A549 (cell line): ENCODE measurements at regions not wholly inside any gene's neighbourhood (a gene's known extent, or its start where the extent isn't known, plus 50 kb on each side); places are given as distances from the start of the nearest gene placed in this dataset.
"Not testable (repeated sequence)": the region's sequence is repeated elsewhere in the genome, so short reads cannot be mapped to it uniquely, and the experiment has no call there.

ENCODE experiments used
- ATAC-seq, 2 experiments: fragments of 200-7000 bp in 1 of 2; fragments of >200 bp in 1 of 2; cut with Nextera tagmentation in 1 of 2; cut with Tn5 transposase in 1 of 2; 3 replicates each; pipeline versions ENCODE4 v1.8.0 to v1.9.1; 2018 to 2020; ENCODE audit warnings: mild to moderate bottlenecking in 1 of 2, moderate library complexity in 1 of 2
- CTCF ChIA-PET: fragments of 300-600 bp; sonication (Branson Sonifier 250); formaldehyde crosslinking; extraction: SDS; loops from one replicate; lab custom pipeline; 2021; ENCODE audit warnings: antibody characterized with exemption, inconsistent platforms; lab: Yijun Ruan, JAX
- POLR2A ChIA-PET: fragments of 350-600 bp; formaldehyde crosslinking; extraction: SDS; loops from one replicate; lab custom pipeline; 2021; ENCODE audit warnings: antibody characterized with exemption, inconsistent platforms; lab: Yijun Ruan, JAX
- DNase-seq, 2 experiments: peaks; one replicate each; pipeline versions ENCODE4 v3.0.0 to v3.0.0-alpha.2; 2011 to 2016; ENCODE audit warnings: low read depth in 1 of 2, low spot score in 1 of 2
- FAIRE-seq: peaks from 2 replicates; lab custom pipeline; 2011; peaks lifted over from hg19 to GRCh38; lab: Jason Lieb, UNC
- H3K27ac ChIP-seq, 2 experiments: fragments of >200 bp; sonication (Bioruptor Twin); formaldehyde crosslinking; 3 replicates each; pipeline ENCODE4 v1.5.1; 2016 to 2017
- H3K4me1 ChIP-seq: fragments of >200 bp; sonication (Bioruptor Twin); formaldehyde crosslinking; 3 replicates; pipeline ENCODE4 v1.6.1; 2016
- H3K4me2 ChIP-seq: fragments of >200 bp; sonication (Bioruptor Twin); formaldehyde crosslinking; 3 replicates; pipeline ENCODE4 v1.6.1; 2016
- H3K4me3 ChIP-seq: fragments of >200 bp; sonication (Bioruptor Twin); formaldehyde crosslinking; 3 replicates; pipeline ENCODE4 v1.5.1; 2016
- H3K9me3 ChIP-seq: fragments of >200 bp; sonication (Bioruptor Twin); formaldehyde crosslinking; 3 replicates; pipeline ENCODE4 v1.6.1; 2016
- BCL3 ChIP-seq: fragments of >200 bp; sonication (Bioruptor Twin); formaldehyde crosslinking; IDR thresholded peaks from 3 replicates; pipeline ENCODE4 v1.6.1; 2016
- CBX2 ChIP-seq: fragments of 200-600 bp; sonication (generic); IDR thresholded peaks from 2 replicates; pipeline ENCODE4 v1.6.1; 2016; ENCODE audit warnings: low read depth, mild to moderate bottlenecking, borderline replicate concordance
- CHD2 ChIP-seq: fragments of 150-350 bp; IDR thresholded peaks from 2 replicates; pipeline ENCODE4 v1.6.1; 2014; ENCODE audit warnings: low read length; ENCODE audit not compliant: partially characterized antibody
- EP300 ChIP-seq, 2 experiments: fragments of >200 bp; sonication (Bioruptor Twin); formaldehyde crosslinking; IDR thresholded peaks; 2 replicates in 1 of 2; 3 replicates in 1 of 2; pipeline ENCODE4 v1.6.1; 2016 to 2017
- ESRRA ChIP-seq: fragments of 150-350 bp; IDR thresholded peaks from 2 replicates; pipeline ENCODE4 v1.6.1; 2014; ENCODE audit warnings: mild to moderate bottlenecking, low read length, borderline replicate concordance
- FOSL2 ChIP-seq, 2 experiments: fragments of 450-650 bp in 1 of 2; fragments of >200 bp in 1 of 2; sonication (Bioruptor Twin) in 1 of 2; formaldehyde crosslinking; IDR thresholded peaks; 2 replicates each; pipeline versions ENCODE4 v1.5.0 to v1.6.1; 2016 to 2020; ENCODE audit warnings: mild to moderate bottlenecking in 1 of 2, moderate library complexity in 1 of 2
- GATA3 ChIP-seq: IDR thresholded peaks from 2 replicates; pipeline ENCODE4 v1.6.1; 2012; ENCODE audit warnings: borderline replicate concordance
- HDAC2 ChIP-seq: fragments of 200-600 bp; sonication (generic); IDR thresholded peaks from 2 replicates; pipeline ENCODE4 v1.6.1; 2016
- JUN ChIP-seq, 2 experiments: fragments of >200 bp; sonication (Bioruptor Twin); formaldehyde crosslinking; IDR thresholded peaks; 2 replicates in 1 of 2; 3 replicates in 1 of 2; pipeline ENCODE4 v1.6.1; 2016 to 2017
- KDM5A ChIP-seq: fragments of 200-600 bp; sonication (generic); IDR thresholded peaks from 2 replicates; pipeline ENCODE4 v1.6.1; 2016; ENCODE audit warnings: antibody characterized with exemption, mild to moderate bottlenecking
- MAZ ChIP-seq: fragments of 150-350 bp; IDR thresholded peaks from 2 replicates; pipeline ENCODE4 v1.6.1; 2014; ENCODE audit warnings: antibody characterized with exemption, low read depth, low read length, borderline replicate concordance
- POLR2A ChIP-seq: IDR thresholded peaks from 2 replicates; pipeline ENCODE4 v1.6.1; 2012; ENCODE audit warnings: mild to moderate bottlenecking, low read length
- RARB ChIP-seq: fragments of 250-450 bp; sonication (Bioruptor Pico); IDR thresholded peaks from 2 replicates; pipeline ENCODE4 v1.8.0; 2021; ENCODE audit warnings: mild to moderate bottlenecking, moderate library complexity
- RCOR1 ChIP-seq: fragments of 150-350 bp; IDR thresholded peaks from 2 replicates; pipeline ENCODE4 v1.6.1; 2014; ENCODE audit warnings: antibody characterized with exemption, low read length, low read depth
- RNF2 ChIP-seq: fragments of 200-600 bp; sonication (generic); IDR thresholded peaks from 2 replicates; pipeline ENCODE4 v1.6.1; 2016; ENCODE audit warnings: low read depth, mild to moderate bottlenecking, antibody characterized with exemption, moderate library complexity, borderline replicate concordance
- TFCP2L1 ChIP-seq: fragments of 250-450 bp; sonication (Bioruptor Pico); IDR thresholded peaks from 2 replicates; pipeline ENCODE4 v1.5.0; 2021; ENCODE audit warnings: mild to moderate bottlenecking
- ZNF302 ChIP-seq: fragments of 250-450 bp; sonication (Bioruptor Pico); IDR thresholded peaks from 2 replicates; pipeline ENCODE4 v1.9.0; 2021; ENCODE audit warnings: inconsistent platforms, mild to moderate bottlenecking, moderate library complexity
- WGBS: methylation state at CpG from one replicate; pipeline ENCODE4 v1.1.6; 2017; ENCODE audit errors: missing lambda C conversion rate; 5-methylcytosine and 5-hydroxymethylcytosine counted together
- TF ChIP-seq, protein P1 (sequence below): IDR thresholded peaks from 2 replicates; pipeline ENCODE4 v1.6.1; 2012
- TF ChIP-seq, protein P2 (sequence below): fragments of 250-450 bp; sonication (Bioruptor Pico); IDR thresholded peaks from 2 replicates; pipeline ENCODE4 v1.5.0; 2021; ENCODE audit warnings: mild to moderate bottlenecking, moderate library complexity, borderline replicate concordance
- TF ChIP-seq, protein P3 (sequence below): fragments of 450-650 bp; IDR thresholded peaks from 2 replicates; pipeline ENCODE4 v1.6.1; 2014; ENCODE audit warnings: antibody characterized with exemption
- TF ChIP-seq, protein P4 (sequence below): fragments of >200 bp; sonication (Bioruptor Twin); formaldehyde crosslinking; IDR thresholded peaks from 2 replicates; pipeline ENCODE4 v1.6.1; 2016
- TF ChIP-seq, protein P5 (sequence below): fragments of 200-600 bp; sonication (generic); IDR thresholded peaks from 2 replicates; pipeline ENCODE4 v1.6.1; 2016; ENCODE audit warnings: antibody characterized with exemption, mild to moderate bottlenecking, moderate library complexity

DNA sequence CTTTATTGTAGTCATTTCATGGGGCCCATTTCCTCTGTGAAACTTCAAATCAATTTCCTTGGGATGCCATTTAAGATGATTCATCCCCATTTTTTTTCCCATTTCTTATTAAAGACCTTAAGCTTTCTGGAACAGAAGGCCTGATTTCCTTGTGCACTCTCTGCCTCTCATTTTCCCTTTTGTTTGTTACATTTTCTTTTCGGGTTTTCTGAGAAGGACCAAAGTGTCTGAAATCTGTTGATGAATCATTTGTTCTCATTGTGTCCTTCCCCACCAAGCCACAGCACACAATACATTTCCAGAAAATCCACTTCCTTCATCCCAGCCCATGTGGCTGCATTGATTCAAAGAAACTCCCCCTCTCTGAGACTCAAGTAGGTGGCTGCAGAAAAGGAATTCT is 372.4 kb downstream of the SFMBT2 start (continued):
- TF ChIP-seq, protein P1, sequence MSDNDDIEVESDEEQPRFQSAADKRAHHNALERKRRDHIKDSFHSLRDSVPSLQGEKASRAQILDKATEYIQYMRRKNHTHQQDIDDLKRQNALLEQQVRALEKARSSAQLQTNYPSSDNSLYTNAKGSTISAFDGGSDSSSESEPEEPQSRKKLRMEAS, result no peak
- TF ChIP-seq, protein P2, sequence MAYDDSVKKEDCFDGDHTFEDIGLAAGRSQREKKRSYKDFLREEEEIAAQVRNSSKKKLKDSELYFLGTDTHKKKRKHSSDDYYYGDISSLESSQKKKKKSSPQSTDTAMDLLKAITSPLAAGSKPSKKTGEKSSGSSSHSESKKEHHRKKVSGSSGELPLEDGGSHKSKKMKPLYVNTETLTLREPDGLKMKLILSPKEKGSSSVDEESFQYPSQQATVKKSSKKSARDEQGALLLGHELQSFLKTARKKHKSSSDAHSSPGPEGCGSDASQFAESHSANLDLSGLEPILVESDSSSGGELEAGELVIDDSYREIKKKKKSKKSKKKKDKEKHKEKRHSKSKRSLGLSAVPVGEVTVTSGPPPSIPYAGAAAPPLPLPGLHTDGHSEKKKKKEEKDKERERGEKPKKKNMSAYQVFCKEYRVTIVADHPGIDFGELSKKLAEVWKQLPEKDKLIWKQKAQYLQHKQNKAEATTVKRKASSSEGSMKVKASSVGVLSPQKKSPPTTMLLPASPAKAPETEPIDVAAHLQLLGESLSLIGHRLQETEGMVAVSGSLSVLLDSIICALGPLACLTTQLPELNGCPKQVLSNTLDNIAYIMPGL (CRISPR knock-in tag), result no peak
- no peak for TF ChIP-seq ESRRA
- no peak for TF ChIP-seq JUN (IDR thresholded peaks at IDR 0.05)
- no peak for TF ChIP-seq POLR2A

DNA sequence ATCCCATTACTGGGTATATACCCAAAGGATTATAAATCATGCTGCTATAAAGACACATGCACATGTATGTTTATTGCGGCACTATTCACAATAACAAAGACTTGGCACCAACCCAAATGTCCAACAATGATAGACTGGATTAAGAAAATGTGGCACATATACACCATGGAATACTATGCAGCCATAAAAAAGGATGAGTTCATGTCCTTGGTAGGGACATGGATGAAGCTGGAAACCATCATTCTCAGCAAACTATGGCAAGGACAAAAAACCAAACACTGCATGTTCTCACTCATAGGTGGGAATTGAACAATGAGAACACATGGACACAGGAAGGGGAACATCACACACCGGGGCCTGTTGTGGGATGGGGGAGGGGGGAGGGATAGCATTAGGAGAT is 373.4 kb downstream of the SFMBT2 start:
- POLR2A ChIA-PET, ATAC-seq: not testable (repeated sequence)

DNA sequence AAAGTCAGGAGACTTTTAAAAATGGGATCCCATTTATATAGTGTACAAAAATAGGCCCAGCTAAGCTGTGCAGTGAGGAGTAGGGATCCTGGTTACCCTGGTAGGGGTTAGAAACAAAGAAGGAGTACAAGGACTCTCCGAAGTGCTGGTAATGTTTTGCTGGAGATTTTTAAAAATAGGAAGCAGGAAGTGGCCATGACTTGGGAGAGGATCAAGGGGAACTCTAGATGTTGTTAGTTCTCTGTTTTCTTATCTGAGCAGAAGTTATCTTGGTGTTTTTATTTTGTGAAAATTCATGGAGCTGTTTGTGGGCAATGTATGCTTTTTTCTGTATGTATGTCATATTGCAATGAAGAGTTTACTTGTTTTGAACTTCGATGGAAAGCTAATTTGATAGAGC is 373.9 kb downstream of the SFMBT2 start:
- Histone ChIP-seq H3K4me1 (no peaks in the 10 kb centered on the region), H3K4me3 (no peak overlapping the region), H3K27ac (no peak overlapping the region), H3K9me3 (no peaks in the 10 kb centered on the region), H3K4me2 (no peak overlapping the region)
- ATAC-seq, result no peak
- ChIA-PET CTCF (interaction anchor here (0.6 to 1.4 kb wide), 3 partner anchors 11 to 832 kb away, joined by 3 to 4 read pairs (median 3); no protein-coding TSS in a partner anchor), POLR2A (no interaction called here)
- no peak for TF ChIP-seq GATA3
- TF ChIP-seq CBX2, result no peak
- no peak for TF ChIP-seq RCOR1
- TF ChIP-seq RNF2, result no peak
- TF ChIP-seq CHD2, result no peak
- no peak for TF ChIP-seq FOSL2 (IDR thresholded peaks at IDR 0.05)
- TF ChIP-seq FOSL2 (CRISPR knock-in tag; IDR thresholded peaks at IDR 0.05), result no peak
- TF ChIP-seq, protein P3, sequence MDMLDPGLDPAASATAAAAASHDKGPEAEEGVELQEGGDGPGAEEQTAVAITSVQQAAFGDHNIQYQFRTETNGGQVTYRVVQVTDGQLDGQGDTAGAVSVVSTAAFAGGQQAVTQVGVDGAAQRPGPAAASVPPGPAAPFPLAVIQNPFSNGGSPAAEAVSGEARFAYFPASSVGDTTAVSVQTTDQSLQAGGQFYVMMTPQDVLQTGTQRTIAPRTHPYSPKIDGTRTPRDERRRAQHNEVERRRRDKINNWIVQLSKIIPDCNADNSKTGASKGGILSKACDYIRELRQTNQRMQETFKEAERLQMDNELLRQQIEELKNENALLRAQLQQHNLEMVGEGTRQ, result no peak
- no peak for TF ChIP-seq KDM5A
- no peak for TF ChIP-seq TFCP2L1
- TF ChIP-seq, protein P4, sequence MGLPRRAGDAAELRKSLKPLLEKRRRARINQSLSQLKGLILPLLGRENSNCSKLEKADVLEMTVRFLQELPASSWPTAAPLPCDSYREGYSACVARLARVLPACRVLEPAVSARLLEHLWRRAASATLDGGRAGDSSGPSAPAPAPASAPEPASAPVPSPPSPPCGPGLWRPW, result no peak
- no peak for TF ChIP-seq ZNF302
- TF ChIP-seq POLR2A, result no peak
- TF ChIP-seq RARB (CRISPR knock-in tag), result no peak
- DNase-seq, result no peak
- WGBS, result 40% methylated on average over 2 of the region's 2 CpGs
- FAIRE-seq, result no peak

More for the DNA sequence above, 373.4 kb downstream of the SFMBT2 start:
- H3K27ac ChIP-seq, H3K4me3 ChIP-seq, H3K4me1 ChIP-seq, FAIRE-seq, DNase-seq, H3K4me2 ChIP-seq, H3K9me3 ChIP-seq: not testable (repeated sequence)
- CTCF ChIA-PET, result interaction anchor here (1.4 kb wide), 1 partner anchor 11 kb away, joined by 4 read pairs; no protein-coding TSS in a partner anchor
- 18% methylated on average over 1 of the region's 2 CpGs for WGBS

DNA sequence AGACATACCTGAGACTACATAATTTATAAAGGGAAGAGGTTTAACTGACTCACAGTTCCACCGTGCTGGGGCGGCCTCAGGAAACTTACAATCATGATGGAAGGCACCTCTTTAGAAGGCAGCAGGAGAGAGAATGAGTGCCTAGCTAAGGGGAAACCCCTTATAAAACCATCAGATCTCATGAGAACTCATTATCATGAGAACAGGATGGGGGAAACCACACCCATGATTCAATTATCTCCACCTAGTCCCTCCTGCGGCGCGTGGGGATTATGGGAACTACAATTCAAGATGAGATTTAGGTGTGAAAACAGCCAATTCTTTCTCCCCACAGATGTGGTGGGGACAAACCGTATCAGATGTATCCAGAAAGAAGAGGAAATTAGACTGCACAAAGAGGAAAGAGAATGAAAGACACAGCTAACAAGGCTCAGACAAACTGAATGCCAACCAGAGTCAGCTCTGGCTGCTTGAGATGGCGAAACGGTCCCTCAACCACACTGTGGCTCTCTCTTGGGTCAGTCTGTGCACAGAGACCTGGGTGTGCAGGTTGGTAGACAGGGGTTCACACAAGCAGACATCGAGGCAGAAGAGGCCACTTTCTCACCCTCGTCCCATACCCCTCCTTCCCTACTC is 375.6 kb downstream of the SFMBT2 start:
- FAIRE-seq, result no peak
- 45% methylated on average over 10 of the region's 10 CpGs for WGBS
- CTCF ChIA-PET, result no interaction called here

More for the DNA sequence above, 375.6 kb downstream of the SFMBT2 start:
- no peak overlapping the region for H3K4me2 ChIP-seq
- no peak for DNase-seq
- no peak overlapping the region for H3K27ac ChIP-seq
- POLR2A ChIA-PET, result no interaction called here
- H3K4me3 ChIP-seq, result no peak overlapping the region
- H3K4me1 ChIP-seq, result no peaks in the 10 kb centered on the region
- TF ChIP-seq, protein P5, sequence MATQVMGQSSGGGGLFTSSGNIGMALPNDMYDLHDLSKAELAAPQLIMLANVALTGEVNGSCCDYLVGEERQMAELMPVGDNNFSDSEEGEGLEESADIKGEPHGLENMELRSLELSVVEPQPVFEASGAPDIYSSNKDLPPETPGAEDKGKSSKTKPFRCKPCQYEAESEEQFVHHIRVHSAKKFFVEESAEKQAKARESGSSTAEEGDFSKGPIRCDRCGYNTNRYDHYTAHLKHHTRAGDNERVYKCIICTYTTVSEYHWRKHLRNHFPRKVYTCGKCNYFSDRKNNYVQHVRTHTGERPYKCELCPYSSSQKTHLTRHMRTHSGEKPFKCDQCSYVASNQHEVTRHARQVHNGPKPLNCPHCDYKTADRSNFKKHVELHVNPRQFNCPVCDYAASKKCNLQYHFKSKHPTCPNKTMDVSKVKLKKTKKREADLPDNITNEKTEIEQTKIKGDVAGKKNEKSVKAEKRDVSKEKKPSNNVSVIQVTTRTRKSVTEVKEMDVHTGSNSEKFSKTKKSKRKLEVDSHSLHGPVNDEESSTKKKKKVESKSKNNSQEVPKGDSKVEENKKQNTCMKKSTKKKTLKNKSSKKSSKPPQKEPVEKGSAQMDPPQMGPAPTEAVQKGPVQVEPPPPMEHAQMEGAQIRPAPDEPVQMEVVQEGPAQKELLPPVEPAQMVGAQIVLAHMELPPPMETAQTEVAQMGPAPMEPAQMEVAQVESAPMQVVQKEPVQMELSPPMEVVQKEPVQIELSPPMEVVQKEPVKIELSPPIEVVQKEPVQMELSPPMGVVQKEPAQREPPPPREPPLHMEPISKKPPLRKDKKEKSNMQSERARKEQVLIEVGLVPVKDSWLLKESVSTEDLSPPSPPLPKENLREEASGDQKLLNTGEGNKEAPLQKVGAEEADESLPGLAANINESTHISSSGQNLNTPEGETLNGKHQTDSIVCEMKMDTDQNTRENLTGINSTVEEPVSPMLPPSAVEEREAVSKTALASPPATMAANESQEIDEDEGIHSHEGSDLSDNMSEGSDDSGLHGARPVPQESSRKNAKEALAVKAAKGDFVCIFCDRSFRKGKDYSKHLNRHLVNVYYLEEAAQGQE, result no peak
- TF ChIP-seq, protein P4, result no peak
- TF ChIP-seq MAZ, result no peak
- no peak for TF ChIP-seq BCL3
- TF ChIP-seq EP300 (IDR thresholded peaks at IDR 0.05), result no peak
- TF ChIP-seq HDAC2, result no peak
- no peaks in the 10 kb centered on the region for H3K9me3 ChIP-seq
- no peak for ATAC-seq
